ENCODE measurements at regions not wholly inside any gene's neighbourhood (a gene's known extent, or its start where the extent isn't known, plus 50 kb on each side); places are given as distances from the start of the nearest gene placed in this dataset.

GRCh38 chr18:38944446-38945024 is 1378.9 kb upstream of the CELF4 start:
- no peak for DNase-seq (ENCODE audit: low spot score)

- DNase-seq (ENCODE audit: low spot score): no peak
These were observed 1376.3 kb upstream of the CELF4 start for GRCh38 chr18:38941711-38942561.

- DNase-seq (ENCODE audit: low spot score): peak; percentile 1
These were observed 1375.4 kb upstream of the CELF4 start for GRCh38 chr18:38940863-38941531.

GRCh38 chr18:38940475-38940862 is 1374.9 kb upstream of the CELF4 start:
- DNase-seq (ENCODE audit: low spot score): no peak

- DNase-seq (ENCODE audit: low spot score): no peak
These were observed 1368.4 kb upstream of the CELF4 start for GRCh38 chr18:38933910-38934510.

- DNase-seq (ENCODE audit: low spot score): no peak
These were observed 1367.7 kb upstream of the CELF4 start for GRCh38 chr18:38933322-38933721.

GRCh38 chr18:38932752-38933151 is 1367.2 kb upstream of the CELF4 start:
- no peak for DNase-seq (ENCODE audit: low spot score)

GRCh38 chr18:38931754-38932050 is 1366.1 kb upstream of the CELF4 start:
- no peak for DNase-seq (ENCODE audit: low spot score)

- DNase-seq (ENCODE audit: low spot score): no peak
These were observed 1365.5 kb upstream of the CELF4 start for GRCh38 chr18:38930881-38931753.

- DNase-seq (ENCODE audit: low spot score): peak; percentile 72
These were observed 1357.9 kb upstream of the CELF4 start for GRCh38 chr18:38923540-38923939.

GRCh38 chr18:38923126-38923525 is 1357.5 kb upstream of the CELF4 start:
- DNase-seq (ENCODE audit: low spot score): peak; percentile 3

- DNase-seq (ENCODE audit: low spot score): peak; percentile 32
These were observed 1344.4 kb upstream of the CELF4 start for GRCh38 chr18:38909972-38910371.

- no peak for DNase-seq (ENCODE audit: low spot score)
These were observed 1337.2 kb upstream of the CELF4 start for GRCh38 chr18:38902796-38903195.

- DNase-seq (ENCODE audit: low spot score): no peak
These were observed 1334.8 kb upstream of the CELF4 start for GRCh38 chr18:38900445-38900844.

- no peak for DNase-seq (ENCODE audit: low spot score)
These were observed 1334.4 kb upstream of the CELF4 start for GRCh38 chr18:38900031-38900430.

GRCh38 chr18:38899252-38899651 is 1333.7 kb upstream of the CELF4 start:
- no peak for DNase-seq (ENCODE audit: low spot score)

GRCh38 chr18:38898167-38898566 is 1332.6 kb upstream of the CELF4 start:
- no peak for DNase-seq (ENCODE audit: low spot score)

- DNase-seq (ENCODE audit: low spot score): peak; percentile 46
These were observed 1330.0 kb upstream of the CELF4 start for GRCh38 chr18:38895560-38895959.

- DNase-seq (ENCODE audit: low spot score): no peak
These were observed 1322.0 kb upstream of the CELF4 start for GRCh38 chr18:38887671-38888020.

- no peak for DNase-seq (ENCODE audit: low spot score)
These were observed 1321.5 kb upstream of the CELF4 start for GRCh38 chr18:38886861-38887670.

GRCh38 chr18:38886235-38886634 is 1320.6 kb upstream of the CELF4 start:
- no peak for DNase-seq (ENCODE audit: low spot score)
